Thymus (tissue), 11 donors: ENCODE measurements at regions not wholly inside any gene's neighbourhood (a gene's known extent, or its start where the extent isn't known, plus 50 kb on each side); places are given as distances from the start of the nearest gene placed in this dataset.

Experiments used
- DNase-seq, 9 donors: peaks; one replicate each; pipeline ENCODE4 v3.0.0-alpha.2; 2013; ENCODE audit warnings: low spot score in 9 of 9, low read depth in 6 of 9, missing footprints in 1 of 9
- H3K27ac ChIP-seq, 2 donors: one replicate each; pipeline ENCODE4 v1.5.1; 2013; ENCODE audit warnings: control low read depth in 1 of 2, low read depth in 1 of 2, low read length in 1 of 2, mild to moderate bottlenecking in 1 of 2, moderate library complexity in 1 of 2
- H3K27me3 ChIP-seq, 2 donors: one replicate each; pipeline ENCODE4 v1.5.1; 2013; ENCODE audit warnings: low read length in 1 of 2; ENCODE audit not compliant: control insufficient read depth in 2 of 2, insufficient read depth in 1 of 2
- H3K36me3 ChIP-seq, 2 donors: one replicate each; pipeline ENCODE4 v1.5.1; 2013; ENCODE audit warnings: low read length in 1 of 2, mild to moderate bottlenecking in 1 of 2, moderate library complexity in 1 of 2; ENCODE audit not compliant: control insufficient read depth in 2 of 2, insufficient read depth in 2 of 2
- H3K4me1 ChIP-seq, 2 donors: one replicate each; pipeline ENCODE4 v1.5.1; 2013; ENCODE audit warnings: low read length in 2 of 2; ENCODE audit not compliant: control insufficient read depth in 2 of 2, insufficient read depth in 2 of 2
- H3K4me3 ChIP-seq, 2 donors: one replicate each; pipeline ENCODE4 v1.5.1; 2013; ENCODE audit warnings: low read length in 2 of 2, control low read depth in 1 of 2, mild to moderate bottlenecking in 1 of 2
- H3K9me3 ChIP-seq, 2 donors: one replicate each; pipeline ENCODE4 v1.5.1; 2013; ENCODE audit warnings: low read length in 1 of 2, mild to moderate bottlenecking in 1 of 2; ENCODE audit not compliant: control insufficient read depth in 2 of 2, insufficient read depth in 1 of 2
- WGBS: extraction: QIAGEN DNeasy Blood & Tissue Kit; methylation state at CpG from one replicate; pipeline ENCODE4 v1.1.7; 2013; 5-methylcytosine and 5-hydroxymethylcytosine counted together
- donor health status: healthy.

DNA sequence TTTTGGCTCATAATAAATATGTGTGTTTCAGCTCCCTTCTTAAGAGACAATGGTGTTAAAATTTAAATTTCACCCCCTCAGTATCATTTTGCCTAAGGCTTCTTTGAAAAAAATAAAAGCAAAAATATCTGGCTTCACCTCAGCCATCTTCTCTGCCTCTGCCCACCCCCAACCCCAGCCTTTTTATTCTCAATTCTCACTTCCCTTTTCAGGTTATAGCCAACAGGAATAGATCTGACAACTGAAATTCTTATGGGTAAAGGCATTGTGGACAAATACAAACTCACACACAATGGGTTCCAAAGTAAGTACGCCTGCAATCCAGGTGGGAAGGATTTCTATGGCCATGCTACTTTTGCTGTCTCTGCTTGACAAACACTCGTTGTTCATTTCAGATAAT is 399.0 kb upstream of the ARRDC4 start:
- no peaks in the 10 kb centered on the region for H3K27me3 ChIP-seq
- H3K27ac ChIP-seq, result no peak overlapping the region
- WGBS, result 97% methylated on average over 2 of the region's 2 CpGs
- no peaks in the 10 kb centered on the region for H3K36me3 ChIP-seq
- DNase-seq, result no peak
- no peak overlapping the region for H3K4me3 ChIP-seq
- H3K9me3 ChIP-seq, result no peaks in the 10 kb centered on the region
- H3K4me1 ChIP-seq, result no peaks in the 10 kb centered on the region

DNA sequence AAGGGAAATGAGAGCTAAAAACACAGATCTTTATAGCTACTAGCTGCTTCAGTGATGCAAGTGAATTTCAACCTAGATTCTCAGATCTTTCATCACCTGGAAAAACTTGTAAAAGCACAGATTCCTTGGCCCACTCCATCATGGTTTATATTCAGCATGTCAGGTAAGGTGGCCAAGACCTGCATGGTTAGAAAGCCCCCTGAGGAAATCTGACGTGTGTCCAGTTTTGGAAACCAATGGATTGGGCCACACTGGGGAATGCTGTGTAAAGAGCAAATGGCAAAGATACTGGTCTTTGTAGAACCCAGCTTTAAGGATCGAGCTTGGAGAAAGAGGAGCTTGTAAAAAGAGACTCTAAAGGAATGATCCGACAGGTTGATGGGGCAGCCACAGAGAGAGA is 397.0 kb upstream of the ARRDC4 start:
- H3K4me3 ChIP-seq, result no peak overlapping the region
- H3K4me1 ChIP-seq, result no peaks in the 10 kb centered on the region
- H3K27ac ChIP-seq, result no peak overlapping the region
- WGBS, result 92% methylated on average over 3 of the region's 3 CpGs
- H3K9me3 ChIP-seq, result no peaks in the 10 kb centered on the region
- no peak for DNase-seq
- no peaks in the 10 kb centered on the region for H3K36me3 ChIP-seq
- no peaks in the 10 kb centered on the region for H3K27me3 ChIP-seq

DNA sequence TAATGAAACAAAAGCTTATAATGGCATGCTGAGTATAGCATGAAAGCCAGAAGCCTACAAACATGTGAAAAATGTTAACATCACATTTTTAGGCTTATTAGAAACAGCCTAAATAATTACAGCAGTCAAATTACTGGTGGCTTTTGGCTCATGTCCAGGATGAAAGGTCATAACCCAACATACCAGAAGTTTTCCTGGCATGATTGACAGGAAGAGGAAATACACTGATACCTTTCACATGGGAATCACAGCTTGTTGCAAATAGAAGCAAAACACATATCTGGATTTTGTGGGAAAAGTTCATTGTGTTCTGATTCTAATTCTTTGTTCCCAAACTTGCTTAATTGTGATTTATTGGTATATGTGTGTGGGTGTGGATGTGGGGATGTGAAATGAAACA is 393.5 kb upstream of the ARRDC4 start:
- H3K27ac ChIP-seq, result no peak overlapping the region
- DNase-seq, result no peak

DNA sequence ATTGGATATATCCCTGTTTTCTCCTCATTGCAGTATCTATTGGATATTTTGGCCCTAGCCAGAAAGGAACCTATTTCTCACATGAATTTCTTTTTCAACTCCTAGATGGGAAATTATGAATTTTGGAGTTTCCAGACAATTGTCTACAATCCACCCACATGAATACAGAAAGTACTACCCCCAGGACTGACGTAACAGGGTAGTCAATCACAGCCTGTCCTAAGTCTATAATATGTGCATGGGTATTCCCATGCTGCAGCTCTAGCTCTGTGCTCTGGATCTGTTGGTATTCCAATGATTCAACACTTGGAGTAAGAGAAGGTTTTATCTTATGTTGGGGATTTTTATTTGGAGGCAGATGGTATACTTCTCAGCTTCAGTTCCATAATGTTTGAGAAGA is 393.1 kb upstream of the ARRDC4 start:
- Histone ChIP-seq H3K4me1 (no peaks in the 10 kb centered on the region), H3K27me3 (no peaks in the 10 kb centered on the region), H3K36me3 (no peaks in the 10 kb centered on the region), H3K4me3 (no peak overlapping the region), H3K9me3 (no peaks in the 10 kb centered on the region), H3K27ac (no peak overlapping the region)
- no peak for DNase-seq
- 73% methylated on average over 1 of the region's 1 CpG for WGBS

More for the DNA sequence above, 393.5 kb upstream of the ARRDC4 start:
- Histone ChIP-seq H3K4me1 (no peaks in the 10 kb centered on the region), H3K4me3 (no peak overlapping the region), H3K9me3 (no peaks in the 10 kb centered on the region), H3K27me3 (no peaks in the 10 kb centered on the region), H3K36me3 (no peaks in the 10 kb centered on the region)

DNA sequence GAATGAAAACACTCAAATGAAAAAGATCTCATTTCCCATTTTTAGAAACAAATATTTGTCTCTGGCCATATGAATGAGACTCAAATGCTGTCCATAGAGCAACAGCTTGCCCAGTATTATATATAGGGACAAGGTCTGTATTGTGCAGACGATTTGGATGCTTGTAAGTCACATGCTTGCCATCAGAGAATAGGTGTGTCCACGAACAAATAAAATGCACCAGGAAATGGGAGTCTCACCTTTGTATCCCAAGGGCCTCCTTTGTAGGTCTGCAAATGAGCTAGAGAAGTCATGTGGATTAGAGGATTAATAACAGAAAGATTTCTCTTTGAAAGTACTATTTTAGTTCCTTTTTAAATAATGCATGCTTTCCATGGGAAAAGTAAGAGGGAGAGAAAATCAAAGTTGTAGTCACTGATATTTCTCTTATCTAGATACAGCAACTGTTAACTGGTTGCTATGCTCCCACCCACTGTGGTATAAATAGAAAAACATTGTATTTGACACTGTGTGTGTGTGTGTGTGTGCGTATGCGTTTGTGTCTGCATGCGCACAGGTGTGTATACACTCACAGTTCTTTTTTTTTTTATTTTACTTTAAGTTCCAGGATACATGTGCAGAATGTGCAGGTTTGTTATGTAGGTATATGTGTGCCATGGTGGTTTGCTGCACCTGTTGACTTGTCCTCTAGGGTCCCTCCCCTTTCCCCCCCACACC is 383.4 kb upstream of the ARRDC4 start:
- Histone ChIP-seq H3K36me3 (no peaks in the 10 kb centered on the region), H3K27ac (no peak overlapping the region), H3K9me3 (no peaks in the 10 kb centered on the region), H3K4me1 (no peaks in the 10 kb centered on the region), H3K27me3 (no peaks in the 10 kb centered on the region), H3K4me3 (no peak overlapping the region)
- 86% methylated on average over 5 of the region's 5 CpGs for WGBS
- no peak for DNase-seq

DNA sequence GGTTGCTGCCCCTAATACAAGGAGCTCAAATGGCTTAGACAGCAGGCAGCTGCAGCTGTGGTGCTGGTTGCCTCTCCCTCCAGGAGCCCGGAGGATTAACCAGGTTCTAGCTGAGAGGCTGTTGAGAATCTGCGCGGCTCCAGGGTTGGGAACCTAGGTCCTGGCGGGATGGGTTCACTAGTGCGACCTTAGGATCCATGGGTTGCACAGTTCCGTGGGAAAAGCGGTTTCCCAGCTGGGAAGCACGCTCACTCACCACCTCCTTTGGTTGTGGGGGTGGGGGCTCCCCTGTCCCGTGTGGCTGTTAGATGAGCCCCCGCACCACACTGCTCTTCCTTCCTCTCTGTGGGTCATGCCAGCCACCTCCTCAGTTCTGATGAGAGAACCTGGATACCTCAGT is 375.1 kb upstream of the ARRDC4 start:
- WGBS, result 97% methylated on average over 10 of the region's 10 CpGs
- Histone ChIP-seq H3K36me3 (no peaks in the 10 kb centered on the region), H3K27me3 (no peaks in the 10 kb centered on the region), H3K9me3 (peaks cover 0 to 3% of the 10 kb centered on the region in 2 donors), H3K27ac (no peak overlapping the region), H3K4me1 (no peaks in the 10 kb centered on the region), H3K4me3 (no peak overlapping the region)
- no peak for DNase-seq

DNA sequence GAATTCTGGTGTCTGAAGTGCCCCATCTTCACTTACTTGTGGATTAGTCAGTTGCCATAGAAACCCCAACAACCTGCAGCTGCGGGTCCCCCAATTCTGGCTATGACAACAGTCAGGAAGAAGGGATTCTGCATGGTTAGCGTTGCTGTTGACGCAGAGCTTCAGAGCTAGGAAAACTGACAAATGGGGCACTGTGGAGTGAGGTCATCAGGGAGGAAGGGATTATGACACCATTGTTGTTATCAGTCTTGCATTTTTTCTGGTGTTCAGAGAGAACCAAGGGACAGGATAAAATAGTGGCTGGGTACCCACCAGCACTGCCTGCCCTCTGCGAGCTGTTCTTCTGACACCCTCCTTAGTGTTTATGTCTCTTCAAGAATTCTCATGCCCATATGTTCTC is 367.7 kb upstream of the ARRDC4 start:
- H3K27me3 ChIP-seq, result no peaks in the 10 kb centered on the region
- H3K9me3 ChIP-seq, result no peaks in the 10 kb centered on the region
- no peak for DNase-seq
- no peak overlapping the region for H3K4me3 ChIP-seq
- H3K27ac ChIP-seq, result no peak overlapping the region
- no peaks in the 10 kb centered on the region for H3K4me1 ChIP-seq
- WGBS, result 91% methylated on average over 4 of the region's 4 CpGs
- no peaks in the 10 kb centered on the region for H3K36me3 ChIP-seq

DNA sequence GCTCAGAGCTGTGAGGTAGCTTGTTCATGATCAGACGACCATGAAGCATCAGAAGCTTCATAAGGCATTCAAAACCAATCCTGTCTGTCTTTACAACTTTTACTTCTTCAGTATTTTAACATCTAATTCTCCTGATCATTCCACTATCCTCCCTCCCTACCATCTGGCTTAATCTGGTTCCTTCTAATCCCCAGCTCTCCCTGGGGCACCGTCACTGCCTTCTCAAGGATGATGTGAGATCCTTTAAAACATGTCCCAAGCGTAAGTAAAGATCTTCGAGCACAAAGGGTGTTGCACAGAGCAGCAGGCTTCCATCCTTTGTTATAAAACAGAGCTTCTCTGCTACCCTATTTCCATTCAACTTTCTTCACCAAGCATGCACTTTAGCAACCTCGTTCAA is 362.7 kb upstream of the ARRDC4 start:
- no peak for DNase-seq
- Histone ChIP-seq H3K36me3 (no peaks in the 10 kb centered on the region), H3K27ac (no peak overlapping the region), H3K4me3 (no peak overlapping the region), H3K4me1 (no peaks in the 10 kb centered on the region), H3K9me3 (no peaks in the 10 kb centered on the region), H3K27me3 (no peaks in the 10 kb centered on the region)
- 91% methylated on average over 5 of the region's 5 CpGs for WGBS

DNA sequence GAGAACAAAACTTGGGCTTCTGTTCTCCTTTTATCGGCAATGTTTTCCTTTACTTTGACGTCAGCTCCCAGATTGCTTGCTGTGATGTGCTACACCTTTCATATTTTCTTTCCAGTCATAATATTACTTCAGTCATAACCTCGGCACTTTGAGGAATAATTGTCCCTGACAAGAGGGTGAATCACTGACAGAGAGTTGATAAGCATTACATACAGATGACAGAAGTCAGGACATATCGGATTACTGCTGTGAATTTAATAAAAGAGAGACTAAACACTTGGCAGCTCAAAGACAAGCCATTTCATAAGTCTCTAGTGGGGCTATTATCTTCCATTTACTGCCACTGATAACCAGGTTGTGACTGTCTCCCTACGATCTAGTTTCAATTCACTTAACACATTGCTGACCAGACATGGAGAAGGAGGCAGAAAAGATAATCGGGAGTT is 362.1 kb upstream of the ARRDC4 start:
- H3K36me3 ChIP-seq, result no peaks in the 10 kb centered on the region
- H3K4me1 ChIP-seq, result no peaks in the 10 kb centered on the region
- no peaks in the 10 kb centered on the region for H3K9me3 ChIP-seq
- 87% methylated on average over 6 of the region's 6 CpGs for WGBS
- no peak overlapping the region for H3K27ac ChIP-seq
- H3K4me3 ChIP-seq, result no peak overlapping the region
- no peaks in the 10 kb centered on the region for H3K27me3 ChIP-seq
- no peak for DNase-seq
